ENCODE measurements at regions not wholly inside any gene's neighbourhood (a gene's known extent, or its start where the extent isn't known, plus 50 kb on each side); places are given as distances from the start of the nearest gene placed in this dataset.

- no peaks in the 10 kb centered on the region for H3K36me3 Mint-ChIP-seq
- Histone ChIP-seq H3K4me2 (replicated peaks; ENCODE audit: extremely low read depth, low read length, poor library complexity, severe bottlenecking) (no peak overlapping the region), H3K4me1 (ENCODE audit: control insufficient read depth in 1 of 2, insufficient read depth in 2 of 2, low read length in 2 of 2) (no peaks in the 10 kb centered on the region), H3K9ac (ENCODE audit: insufficient read depth, low read length, poor library complexity, severe bottlenecking) (no peak overlapping the region), H3K27me3 (ENCODE audit: control insufficient read depth in 2 of 2, insufficient read depth in 2 of 2, low read length in 2 of 2) (no peaks in the 10 kb centered on the region), H3K4me3 (replicated peaks in 1 of 3; ENCODE audit: low read depth in 2 of 3, low read length in 3 of 3) (no peak overlapping the region), H4K20me1 (ENCODE audit: insufficient read depth, low read length) (no peaks in the 10 kb centered on the region), H3K79me2 (ENCODE audit: insufficient read depth, low read length) (no peaks in the 10 kb centered on the region), H3K27ac (ENCODE audit: low read depth in 1 of 2, low read length in 2 of 2) (no peak overlapping the region), H3K36me3 (replicated peaks in 1 of 2; ENCODE audit: control insufficient read depth in 1 of 2, insufficient read depth in 2 of 2, low read length in 2 of 2) (no peaks in the 10 kb centered on the region), H3K9me3 (replicated peaks in 1 of 2; ENCODE audit: control insufficient read depth in 1 of 2, insufficient read depth in 1 of 2, low read length in 2 of 2) (peaks cover 10 to 11% of the 10 kb centered on the region in 2 donors), H2AFZ (ENCODE audit: insufficient read depth, low read depth, low read length, poor library complexity, severe bottlenecking) (no peak overlapping the region)
- peaks cover 7 to 18% (median 9%) of the 10 kb centered on the region in 7 donors for H3K9me3 Mint-ChIP-seq
- H3K27me3 Mint-ChIP-seq (ENCODE audit: low read depth in 3 of 3), result peaks cover 1 to 6% (median 4%) of the 10 kb centered on the region in 3 donors
- intact Hi-C loops (cut with micrococcal nuclease), result no loop called here
- TF ChIP-seq CTCF (IDR thresholded peaks at IDR 0.05), result no peak
- H3K27ac Mint-ChIP-seq, result no peak overlapping the region
- H3K4me1 Mint-ChIP-seq, result no peaks in the 10 kb centered on the region
- WGBS (ENCODE audit: insufficient coverage), result no CpG with 5 or more reads among the region's 3 CpGs
- no peak for DNase-seq
- H3K4me3 Mint-ChIP-seq, result no peak overlapping the region
These were observed 152.6 kb downstream of the RPAP3 start for GRCh38 chr12:47553266-47553665.

- H3K4me3 Mint-ChIP-seq, result no peak overlapping the region
- intact Hi-C loops (cut with micrococcal nuclease), result no loop called here
- Histone ChIP-seq H3K9ac (ENCODE audit: insufficient read depth, low read length, poor library complexity, severe bottlenecking) (no peak overlapping the region), H2AFZ (ENCODE audit: insufficient read depth, low read depth, low read length, poor library complexity, severe bottlenecking) (no peak overlapping the region), H3K27ac (ENCODE audit: low read depth in 1 of 2, low read length in 2 of 2) (no peak overlapping the region), H3K27me3 (ENCODE audit: control insufficient read depth in 2 of 2, insufficient read depth in 2 of 2, low read length in 2 of 2) (no peaks in the 10 kb centered on the region), H4K20me1 (ENCODE audit: insufficient read depth, low read length) (no peaks in the 10 kb centered on the region), H3K4me1 (ENCODE audit: control insufficient read depth in 1 of 2, insufficient read depth in 2 of 2, low read length in 2 of 2) (no peaks in the 10 kb centered on the region), H3K4me3 (replicated peaks in 1 of 3; ENCODE audit: low read depth in 2 of 3, low read length in 3 of 3) (no peak overlapping the region), H3K36me3 (replicated peaks in 1 of 2; ENCODE audit: control insufficient read depth in 1 of 2, insufficient read depth in 2 of 2, low read length in 2 of 2) (no peaks in the 10 kb centered on the region), H3K79me2 (ENCODE audit: insufficient read depth, low read length) (no peaks in the 10 kb centered on the region), H3K9me3 (replicated peaks in 1 of 2; ENCODE audit: control insufficient read depth in 1 of 2, insufficient read depth in 1 of 2, low read length in 2 of 2) (peaks cover 10 to 11% of the 10 kb centered on the region in 2 donors), H3K4me2 (replicated peaks; ENCODE audit: extremely low read depth, low read length, poor library complexity, severe bottlenecking) (no peak overlapping the region)
- TF ChIP-seq CTCF (IDR thresholded peaks at IDR 0.05), result no peak
- H3K27ac Mint-ChIP-seq, result no peak overlapping the region
- DNase-seq, result no peak
- no CpG with 5 or more reads among the region's 3 CpGs for WGBS (ENCODE audit: insufficient coverage)
- H3K27me3 Mint-ChIP-seq (ENCODE audit: low read depth in 3 of 3), result peaks cover 2 to 6% (median 4%) of the 10 kb centered on the region in 3 donors
- peaks cover 3% of the 10 kb centered on the region for H3K4me1 Mint-ChIP-seq
- peaks cover 7 to 15% (median 9%) of the 10 kb centered on the region in 7 donors for H3K9me3 Mint-ChIP-seq
- H3K36me3 Mint-ChIP-seq, result no peaks in the 10 kb centered on the region
These were observed 154.4 kb downstream of the RPAP3 start for GRCh38 chr12:47551426-47551851.

Data from CD14-positive monocyte (primary cell).